GM06990 (cell line): ENCODE measurements at regions not wholly inside any gene's neighbourhood (a gene's known extent, or its start where the extent isn't known, plus 50 kb on each side); places are given as distances from the start of the nearest gene placed in this dataset.

Experiments used
- DNase-seq: peaks from one replicate; pipeline ENCODE4 v3.0.0-alpha.2; 2011; ENCODE audit not compliant: insufficient read length; ENCODE audit errors: extremely low read depth
- H3K27me3 ChIP-seq: replicated peaks from 2 replicates; pipeline ENCODE4 v1.6.0; 2011; ENCODE audit warnings: low read length; ENCODE audit not compliant: control insufficient read depth, insufficient read depth
- H3K36me3 ChIP-seq: 2 replicates; pipeline ENCODE4 v1.5.1; 2011; ENCODE audit warnings: low read length; ENCODE audit not compliant: control insufficient read depth, insufficient read depth
- H3K4me3 ChIP-seq: replicated peaks from 2 replicates; pipeline ENCODE4 v1.5.1; 2011; ENCODE audit warnings: low read depth, mild to moderate bottlenecking, control low read depth, low read length
- CTCF ChIP-seq: IDR thresholded peaks from 2 replicates; pipeline ENCODE4 v1.5.1; 2011; ENCODE audit warnings: low read length, control low read depth, mild to moderate bottlenecking, inconsistent platforms; ENCODE audit not compliant: insufficient read depth, poor library complexity, severe bottlenecking

- no peak for DNase-seq
- no peak overlapping the region for H3K4me3 ChIP-seq
- no peaks in the 10 kb centered on the region for H3K36me3 ChIP-seq
- TF ChIP-seq CTCF: no peak
- no peaks in the 10 kb centered on the region for H3K27me3 ChIP-seq
Observed at GRCh38 chr5:82832445-82832844, 244.7 kb downstream of the TMEM167A start.

- TF ChIP-seq CTCF: no peak
Observed at GRCh38 chr5:82828211-82828610, 249.0 kb downstream of the TMEM167A start.

GRCh38 chr5:82827651-82828050 lies 249.5 kb downstream of the TMEM167A start:
- DNase-seq: no peak
- no peaks in the 10 kb centered on the region for H3K27me3 ChIP-seq
- no peak for TF ChIP-seq CTCF
- H3K4me3 ChIP-seq: no peak overlapping the region
- H3K36me3 ChIP-seq: no peaks in the 10 kb centered on the region

More at GRCh38 chr5:82828211-82828610, 249.0 kb downstream of the TMEM167A start:
- no peak overlapping the region for H3K4me3 ChIP-seq
- H3K36me3 ChIP-seq: no peaks in the 10 kb centered on the region
- DNase-seq: no peak
- no peaks in the 10 kb centered on the region for H3K27me3 ChIP-seq

- Histone ChIP-seq H3K36me3 (no peaks in the 10 kb centered on the region), H3K4me3 (no peak overlapping the region), H3K27me3 (no peaks in the 10 kb centered on the region)
- TF ChIP-seq CTCF: no peak
- DNase-seq: no peak
Observed at GRCh38 chr5:82822634-82822927, 254.6 kb downstream of the TMEM167A start.

- Histone ChIP-seq H3K27me3 (no peaks in the 10 kb centered on the region), H3K36me3 (no peaks in the 10 kb centered on the region), H3K4me3 (no peak overlapping the region)
- no peak for DNase-seq
- TF ChIP-seq CTCF: no peak
Observed at GRCh38 chr5:82821846-82822633, 255.2 kb downstream of the TMEM167A start.
